BJ (cell line): ENCODE measurements at regions not wholly inside any gene's neighbourhood (a gene's known extent, or its start where the extent isn't known, plus 50 kb on each side); places are given as distances from the start of the nearest gene placed in this dataset.
"Not testable (repeated sequence)": the region's sequence is repeated elsewhere in the genome, so short reads cannot be mapped to it uniquely, and the experiment has no call there.

Experiments
- CTCF ChIA-PET: fragments of 350-600 bp; formaldehyde crosslinking; extraction: SDS; loops from one replicate; lab custom pipeline; 2021; ENCODE audit warnings: antibody characterized with exemption, inconsistent platforms; lab: Yijun Ruan, JAX
- POLR2A ChIA-PET: fragments of 300-600 bp; sonication (Branson Sonifier 250); formaldehyde crosslinking; extraction: SDS; loops from one replicate; lab custom pipeline; 2021; ENCODE audit warnings: antibody characterized with exemption; lab: Charles Lee
- DNase-seq: peaks from one replicate; pipeline ENCODE4 v3.0.0-alpha.2; 2011; ENCODE audit warnings: low read depth
- H3K27me3 ChIP-seq: 2 replicates; pipeline ENCODE4 v1.6.0; 2011; ENCODE audit warnings: low read length; ENCODE audit not compliant: control insufficient read depth, insufficient read depth
- H3K36me3 ChIP-seq: 2 replicates; pipeline ENCODE4 v1.5.1; 2011; ENCODE audit warnings: low read length; ENCODE audit not compliant: control insufficient read depth, insufficient read depth
- H3K4me3 ChIP-seq: 2 replicates; pipeline ENCODE4 v1.5.1; 2011; ENCODE audit warnings: low read depth, mild to moderate bottlenecking, control low read depth, low read length
- TF ChIP-seq, protein P1 (sequence below): IDR thresholded peaks from 2 replicates; pipeline ENCODE4 v1.5.1; 2011; ENCODE audit warnings: low read depth, mild to moderate bottlenecking, control low read depth, inconsistent platforms, low read length, moderate library complexity; ENCODE audit not compliant: insufficient read depth

GRCh38 chr4:120554086-120554485 lies 368.4 kb downstream of the PRDM5 start:
- H3K4me3 ChIP-seq: no peak overlapping the region
- ChIA-PET CTCF (no interaction called here), POLR2A (no interaction called here)
- TF ChIP-seq, protein P1, sequence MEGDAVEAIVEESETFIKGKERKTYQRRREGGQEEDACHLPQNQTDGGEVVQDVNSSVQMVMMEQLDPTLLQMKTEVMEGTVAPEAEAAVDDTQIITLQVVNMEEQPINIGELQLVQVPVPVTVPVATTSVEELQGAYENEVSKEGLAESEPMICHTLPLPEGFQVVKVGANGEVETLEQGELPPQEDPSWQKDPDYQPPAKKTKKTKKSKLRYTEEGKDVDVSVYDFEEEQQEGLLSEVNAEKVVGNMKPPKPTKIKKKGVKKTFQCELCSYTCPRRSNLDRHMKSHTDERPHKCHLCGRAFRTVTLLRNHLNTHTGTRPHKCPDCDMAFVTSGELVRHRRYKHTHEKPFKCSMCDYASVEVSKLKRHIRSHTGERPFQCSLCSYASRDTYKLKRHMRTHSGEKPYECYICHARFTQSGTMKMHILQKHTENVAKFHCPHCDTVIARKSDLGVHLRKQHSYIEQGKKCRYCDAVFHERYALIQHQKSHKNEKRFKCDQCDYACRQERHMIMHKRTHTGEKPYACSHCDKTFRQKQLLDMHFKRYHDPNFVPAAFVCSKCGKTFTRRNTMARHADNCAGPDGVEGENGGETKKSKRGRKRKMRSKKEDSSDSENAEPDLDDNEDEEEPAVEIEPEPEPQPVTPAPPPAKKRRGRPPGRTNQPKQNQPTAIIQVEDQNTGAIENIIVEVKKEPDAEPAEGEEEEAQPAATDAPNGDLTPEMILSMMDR: no peak
- no peak for DNase-seq
- no peaks in the 10 kb centered on the region for H3K27me3 ChIP-seq
- no peaks in the 10 kb centered on the region for H3K36me3 ChIP-seq

GRCh38 chr4:120550624-120551220 lies 371.8 kb downstream of the PRDM5 start:
- H3K27me3 ChIP-seq, CTCF ChIA-PET, H3K4me3 ChIP-seq, H3K36me3 ChIP-seq, DNase-seq, POLR2A ChIA-PET: not testable (repeated sequence)

GRCh38 chr4:120549011-120549570 lies 373.4 kb downstream of the PRDM5 start:
- POLR2A ChIA-PET: no interaction called here
- TF ChIP-seq, protein P1: no peak
- Histone ChIP-seq H3K27me3 (no peaks in the 10 kb centered on the region), H3K36me3 (no peaks in the 10 kb centered on the region), H3K4me3 (no peak overlapping the region)
- DNase-seq: no peak
- CTCF ChIA-PET: no interaction called here

- POLR2A ChIA-PET: no interaction called here
These were observed 377.1 kb downstream of the PRDM5 start for GRCh38 chr4:120545391-120545790.

GRCh38 chr4:120544838-120545237 lies 377.7 kb downstream of the PRDM5 start:
- TF ChIP-seq, protein P1: no peak
- Histone ChIP-seq H3K36me3 (no peaks in the 10 kb centered on the region), H3K4me3 (no peak overlapping the region)

More at GRCh38 chr4:120545391-120545790, 377.1 kb downstream of the PRDM5 start:
- TF ChIP-seq, protein P1: no peak
- H3K4me3 ChIP-seq: no peak overlapping the region
- no peaks in the 10 kb centered on the region for H3K27me3 ChIP-seq
- CTCF ChIA-PET: no interaction called here
- no peak for DNase-seq
- no peaks in the 10 kb centered on the region for H3K36me3 ChIP-seq

DNA sequence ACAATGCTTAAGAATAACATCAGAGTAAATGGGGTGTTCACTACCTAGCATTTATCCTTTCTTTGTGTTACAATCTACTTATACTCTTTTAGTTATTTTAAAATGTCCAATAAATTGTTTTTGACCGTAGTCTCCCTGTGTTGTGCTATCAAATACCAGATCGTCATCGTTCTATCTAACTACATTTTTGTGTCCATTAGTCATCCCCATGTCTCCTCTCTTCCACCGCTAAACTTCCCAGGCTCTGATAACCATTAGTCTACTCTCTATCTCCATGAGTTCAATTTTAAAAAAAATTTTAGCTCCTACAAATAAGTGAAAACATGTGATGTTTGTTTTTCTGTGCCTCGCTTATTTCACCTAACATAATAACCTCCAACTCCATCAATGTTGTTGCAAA lies 381.9 kb downstream of the PRDM5 start:
- ChIA-PET POLR2A (no interaction called here), CTCF (no interaction called here)
- TF ChIP-seq, protein P1: no peak

More at GRCh38 chr4:120544838-120545237, 377.7 kb downstream of the PRDM5 start:
- ChIA-PET POLR2A (no interaction called here), CTCF (no interaction called here)
- no peaks in the 10 kb centered on the region for H3K27me3 ChIP-seq
- no peak for DNase-seq

More for the DNA sequence above, 381.9 kb downstream of the PRDM5 start:
- Histone ChIP-seq H3K4me3 (no peak overlapping the region), H3K27me3 (no peaks in the 10 kb centered on the region), H3K36me3 (no peaks in the 10 kb centered on the region)
- DNase-seq: no peak
